Thyroid gland (tissue), 4 donors: ENCODE measurements at regions not wholly inside any gene's neighbourhood (a gene's known extent, or its start where the extent isn't known, plus 50 kb on each side); places are given as distances from the start of the nearest gene placed in this dataset.

Source experiments
- DNase-seq, 2 donors: peaks; one replicate each; pipeline ENCODE4 v3.0.0-alpha.2; 2019
- H3K27ac ChIP-seq, 3 donors: fragments of 200-600 bp; sonication (generic); 1 replicate in 2 of 3; 2 replicates in 1 of 3; pipeline ENCODE4 v1.5.1; 2016 to 2019; ENCODE audit warnings: mild to moderate bottlenecking in 1 of 3, moderate library complexity in 1 of 3
- H3K27me3 ChIP-seq: fragments of 200-600 bp; sonication (generic); one replicate; pipeline ENCODE4 v1.5.1; 2019
- H3K36me3 ChIP-seq, 2 donors: fragments of 200-600 bp; sonication (generic); one replicate each; pipeline ENCODE4 v1.5.1; 2016 to 2019
- H3K4me1 ChIP-seq, 2 donors: fragments of 200-600 bp; sonication (generic); one replicate each; pipeline ENCODE4 v1.5.1; 2017 to 2019
- H3K4me3 ChIP-seq, 3 donors: fragments of 200-600 bp; sonication (generic); replicated peaks in 1 of 3; 1 replicate in 2 of 3; 2 replicates in 1 of 3; pipeline ENCODE4 v1.5.1; 2016; ENCODE audit warnings: mild to moderate bottlenecking in 1 of 3
- H3K9me3 ChIP-seq: fragments of 200-600 bp; sonication (generic); one replicate; pipeline ENCODE4 v1.5.1; 2017
- POLR2A ChIP-seq, 2 donors: fragments of 450-650 bp; IDR thresholded peaks; one replicate each; pipeline ENCODE4 v1.6.1; 2017; ENCODE audit warnings: antibody characterized with exemption in 2 of 2, mild to moderate bottlenecking in 2 of 2, moderate library complexity in 1 of 2
- WGBS, 2 donors: methylation state at CpG; one replicate each; pipeline ENCODE4 v1.1.5; 2017; 5-methylcytosine and 5-hydroxymethylcytosine counted together
- intact Hi-C: fragments of 100-400 bp; cut with DNase I; formaldehyde crosslinking; loops from one replicate; pipeline ENCODE4 v1.15.1; 2023
- TF ChIP-seq, protein P1 (sequence below), 6 experiments: fragments of 200-600 bp in 3 of 6; fragments of 450-650 bp in 3 of 6; sonication (generic) in 3 of 6; IDR thresholded peaks; one replicate each; pipeline ENCODE4 v1.5.1; 2016 to 2019; ENCODE audit warnings: antibody characterized with exemption in 6 of 6, mild to moderate bottlenecking in 2 of 6, inconsistent platforms in 1 of 6, moderate library complexity in 1 of 6

DNA sequence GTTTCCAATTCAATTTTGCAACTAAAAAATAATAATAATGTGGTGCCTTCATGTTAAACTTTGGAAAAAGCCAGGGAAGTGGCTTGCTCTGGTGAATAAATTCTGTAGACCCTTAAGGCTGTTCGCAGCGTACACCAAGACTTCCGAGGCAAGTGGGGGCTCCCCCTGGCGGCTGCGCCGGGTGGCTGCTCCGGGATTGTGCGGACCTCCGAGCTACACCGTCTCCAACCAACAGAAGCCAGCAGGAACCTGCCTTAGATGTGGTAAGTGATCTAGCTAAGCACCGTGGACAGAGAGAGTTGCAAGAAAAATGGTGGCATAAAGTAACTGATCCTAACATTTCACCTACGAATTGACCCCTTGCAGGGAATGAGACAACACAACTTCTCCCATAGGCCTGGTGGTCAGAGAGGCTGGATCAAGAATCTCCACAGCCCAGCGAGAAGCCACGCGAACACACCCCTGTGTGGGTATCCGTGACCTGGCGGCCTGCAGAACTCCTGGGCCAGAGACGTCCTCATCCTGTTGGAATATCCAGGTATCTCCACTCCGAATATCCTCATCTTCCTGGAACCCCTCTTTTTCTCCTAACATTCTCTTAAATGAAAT lies 69.6 kb downstream of the TBXT start:
- Histone ChIP-seq H3K27me3 (no peaks in the 10 kb centered on the region), H3K4me3 (peak overlapping the region in 1 of 3 donors; percentile 33), H3K36me3 (no peaks in the 10 kb centered on the region), H3K9me3 (no peaks in the 10 kb centered on the region), H3K4me1 (no peaks in the 10 kb centered on the region), H3K27ac (no peak overlapping the region)
- intact Hi-C loops, result no loop called here
- TF ChIP-seq POLR2A (IDR thresholded peaks at IDR 0.05), result no peak
- TF ChIP-seq, protein P1, sequence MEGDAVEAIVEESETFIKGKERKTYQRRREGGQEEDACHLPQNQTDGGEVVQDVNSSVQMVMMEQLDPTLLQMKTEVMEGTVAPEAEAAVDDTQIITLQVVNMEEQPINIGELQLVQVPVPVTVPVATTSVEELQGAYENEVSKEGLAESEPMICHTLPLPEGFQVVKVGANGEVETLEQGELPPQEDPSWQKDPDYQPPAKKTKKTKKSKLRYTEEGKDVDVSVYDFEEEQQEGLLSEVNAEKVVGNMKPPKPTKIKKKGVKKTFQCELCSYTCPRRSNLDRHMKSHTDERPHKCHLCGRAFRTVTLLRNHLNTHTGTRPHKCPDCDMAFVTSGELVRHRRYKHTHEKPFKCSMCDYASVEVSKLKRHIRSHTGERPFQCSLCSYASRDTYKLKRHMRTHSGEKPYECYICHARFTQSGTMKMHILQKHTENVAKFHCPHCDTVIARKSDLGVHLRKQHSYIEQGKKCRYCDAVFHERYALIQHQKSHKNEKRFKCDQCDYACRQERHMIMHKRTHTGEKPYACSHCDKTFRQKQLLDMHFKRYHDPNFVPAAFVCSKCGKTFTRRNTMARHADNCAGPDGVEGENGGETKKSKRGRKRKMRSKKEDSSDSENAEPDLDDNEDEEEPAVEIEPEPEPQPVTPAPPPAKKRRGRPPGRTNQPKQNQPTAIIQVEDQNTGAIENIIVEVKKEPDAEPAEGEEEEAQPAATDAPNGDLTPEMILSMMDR (IDR thresholded peaks at IDR 0.05), result peak; percentile 77 to 92 (median 88)
- peak; percentile 80 to 81 for DNase-seq
- 36 to 41% methylated on average over 19 of the region's 19 CpGs for WGBS, 2 donors

DNA sequence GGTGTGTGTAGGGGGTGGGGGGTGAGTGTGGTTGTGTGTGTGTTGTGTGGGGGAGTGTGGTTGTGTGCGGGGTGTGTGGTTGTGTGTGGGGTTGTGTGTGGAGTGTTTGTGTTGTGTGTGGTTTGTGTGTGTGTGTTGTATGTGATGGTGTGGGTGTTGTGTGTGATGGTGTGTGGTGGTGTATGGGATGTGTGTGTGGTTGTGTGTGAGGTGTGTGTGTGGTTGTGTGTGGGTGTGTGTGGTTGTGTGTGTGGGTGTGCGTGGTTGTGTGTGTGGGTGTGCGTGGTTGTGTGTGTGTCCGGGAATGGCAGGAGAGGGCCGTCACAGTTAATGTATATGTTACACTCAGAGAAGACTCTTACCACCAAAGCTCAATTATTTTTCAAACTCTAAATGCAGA lies 79.8 kb downstream of the TBXT start:
- no peak for DNase-seq
- intact Hi-C loops, result no loop called here
- no peak for TF ChIP-seq POLR2A (IDR thresholded peaks at IDR 0.05)
- TF ChIP-seq, protein P1 (IDR thresholded peaks at IDR 0.05), result no peak
- Histone ChIP-seq H3K4me1 (no peaks in the 10 kb centered on the region), H3K27me3 (no peaks in the 10 kb centered on the region), H3K27ac (no peak overlapping the region), H3K4me3 (no peak overlapping the region), H3K36me3 (no peaks in the 10 kb centered on the region), H3K9me3 (no peaks in the 10 kb centered on the region)
- WGBS, 2 donors, result 73 to 87% methylated on average over 5 of the region's 5 CpGs

DNA sequence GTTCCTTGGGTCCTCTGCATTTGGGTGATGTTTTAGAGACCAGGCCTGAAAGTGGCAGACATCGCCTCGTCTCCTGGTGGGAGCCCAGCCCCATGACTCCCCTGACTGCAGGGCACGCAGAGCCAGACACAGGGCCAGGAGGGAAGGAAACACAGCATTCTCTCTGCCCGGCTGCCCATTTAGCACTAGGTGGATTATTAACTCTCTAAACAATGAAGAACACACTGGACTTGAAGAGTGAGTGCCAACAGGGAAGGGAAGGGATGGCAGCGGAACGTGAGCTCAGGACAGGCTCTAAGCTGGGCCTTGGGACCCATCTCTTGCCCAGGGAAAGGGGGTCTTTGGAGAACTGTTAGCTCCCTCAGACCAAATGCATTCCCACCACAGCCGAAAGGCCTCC lies 80.4 kb downstream of the TBXT start:
- H3K27ac ChIP-seq, result no peak overlapping the region
- no peak for DNase-seq
- no peaks in the 10 kb centered on the region for H3K4me1 ChIP-seq
- H3K4me3 ChIP-seq, result no peak overlapping the region
- 88 to 96% methylated on average over 7 of the region's 7 CpGs for WGBS, 2 donors
- intact Hi-C loops, result no loop called here
- no peaks in the 10 kb centered on the region for H3K9me3 ChIP-seq
- no peaks in the 10 kb centered on the region for H3K27me3 ChIP-seq
- no peaks in the 10 kb centered on the region for H3K36me3 ChIP-seq
- TF ChIP-seq, protein P1 (IDR thresholded peaks at IDR 0.05), result no peak
- TF ChIP-seq POLR2A (IDR thresholded peaks at IDR 0.05), result no peak

DNA sequence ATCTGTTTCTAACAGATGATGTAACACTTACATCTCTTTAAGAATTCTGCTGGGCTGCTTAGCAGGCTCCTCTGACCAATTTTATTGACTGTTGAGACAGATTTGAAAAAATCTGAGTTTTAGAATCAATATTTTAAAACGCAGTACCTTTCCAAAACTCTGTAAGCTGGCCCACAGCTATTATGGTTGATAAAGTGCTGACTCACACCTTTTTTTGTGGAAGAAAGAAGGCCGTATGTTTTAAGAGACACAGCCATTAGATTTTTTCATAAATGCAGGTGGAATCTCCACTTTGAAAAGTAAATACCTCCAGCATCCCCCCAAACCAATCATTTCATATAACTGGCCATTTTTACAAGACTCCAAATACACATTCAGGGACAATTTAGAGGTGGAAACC lies 82.2 kb downstream of the TBXT start:
- no peaks in the 10 kb centered on the region for H3K4me1 ChIP-seq
- H3K4me3 ChIP-seq, result no peak overlapping the region
- intact Hi-C loops, result no loop called here
- H3K27ac ChIP-seq, result no peak overlapping the region
- no peaks in the 10 kb centered on the region for H3K9me3 ChIP-seq
- no peaks in the 10 kb centered on the region for H3K36me3 ChIP-seq
- no peaks in the 10 kb centered on the region for H3K27me3 ChIP-seq
- no peak for DNase-seq
- TF ChIP-seq POLR2A (IDR thresholded peaks at IDR 0.05), result no peak
- TF ChIP-seq, protein P1 (IDR thresholded peaks at IDR 0.05), result no peak
- 69 to 72% methylated on average over 2 of the region's 2 CpGs for WGBS, 2 donors

DNA sequence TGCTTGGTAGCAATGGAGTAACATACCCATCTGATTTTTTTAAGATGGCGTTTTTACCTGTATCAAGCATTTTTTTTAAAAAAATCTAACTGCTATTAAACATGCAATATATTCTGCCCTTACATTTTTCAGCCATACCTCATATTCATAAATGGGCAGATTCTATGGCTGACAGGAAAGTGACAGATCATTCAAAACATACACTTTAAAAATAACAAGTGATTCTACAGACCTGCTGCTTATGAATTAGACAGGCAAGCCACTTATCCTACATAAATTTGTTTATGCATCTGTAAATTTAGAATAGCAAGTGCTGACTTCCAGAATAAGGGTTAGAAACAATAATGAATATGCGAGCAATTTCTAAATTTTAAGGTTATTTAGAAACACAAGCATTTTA lies 82.7 kb downstream of the TBXT start:
- TF ChIP-seq POLR2A (IDR thresholded peaks at IDR 0.05), result no peak
- TF ChIP-seq, protein P1 (IDR thresholded peaks at IDR 0.05), result no peak

More for the DNA sequence above, 82.7 kb downstream of the TBXT start:
- no peaks in the 10 kb centered on the region for H3K36me3 ChIP-seq
- intact Hi-C loops, result no loop called here
- no peak overlapping the region for H3K4me3 ChIP-seq
- H3K4me1 ChIP-seq, result no peaks in the 10 kb centered on the region
- WGBS, 2 donors, result 83 to 86% methylated on average over 2 of the region's 2 CpGs
- H3K9me3 ChIP-seq, result no peaks in the 10 kb centered on the region
- DNase-seq, result no peak
- H3K27ac ChIP-seq, result no peak overlapping the region
- H3K27me3 ChIP-seq, result no peaks in the 10 kb centered on the region
